ENCODE measurements at regions not wholly inside any gene's neighbourhood (a gene's known extent, or its start where the extent isn't known, plus 50 kb on each side); places are given as distances from the start of the nearest gene placed in this dataset.

GRCh38 chr11:41989823-41990380 is 530.5 kb upstream of the LRRC4C start:
- TF ChIP-seq CTCF (IDR thresholded peaks at IDR 0.05; ENCODE audit: poor library complexity, severe bottlenecking) (no peak), TAF1 (IDR thresholded peaks at IDR 0.05; ENCODE audit: low read depth) (no peak), RAD21 (conservative IDR thresholded peaks at IDR 0.05) (no peak), POLR2AphosphoS5 (IDR thresholded peaks at IDR 0.05) (no peak), REST (IDR thresholded peaks at IDR 0.05; ENCODE audit: borderline replicate concordance) (no peak), SMC3 (conservative IDR thresholded peaks at IDR 0.05; ENCODE audit: poor library complexity) (no peak)
